Erythroblast (primary cell): ENCODE measurements at regions not wholly inside any gene's neighbourhood (a gene's known extent, or its start where the extent isn't known, plus 50 kb on each side); places are given as distances from the start of the nearest gene placed in this dataset.
A peak's percentile ranks its signal among the peaks of the same experiment; 100 is the strongest.

ENCODE experiments used
- DNase-seq, 2 experiments: peaks; one replicate each; lab custom pipeline; 2025; lab: John Stamatoyannopoulos, UW
- GATA1 ChIP-seq: IDR thresholded peaks from 2 replicates; pipeline ENCODE4 v1.6.1; 2011; ENCODE audit warnings: low read depth, mild to moderate bottlenecking, control low read depth, low read length, moderate library complexity
- POLR2A ChIP-seq: IDR thresholded peaks from 2 replicates; pipeline ENCODE4 v1.6.1; 2011; ENCODE audit warnings: mild to moderate bottlenecking, low read length

- no peak for DNase-seq
- TF ChIP-seq POLR2A: no peak
- TF ChIP-seq GATA1: no peak
Measured at GRCh38 chr12:92047393-92047826, 98.2 kb downstream of the BTG1 start.

- no peak for DNase-seq
- TF ChIP-seq GATA1: no peak
- no peak for TF ChIP-seq POLR2A
Measured at GRCh38 chr12:92046557-92047392, 98.9 kb downstream of the BTG1 start.

GRCh38 chr12:92045852-92046251, 99.8 kb downstream of the BTG1 start:
- DNase-seq: no peak
- TF ChIP-seq POLR2A (no peak), GATA1 (no peak)

- TF ChIP-seq GATA1: no peak
- TF ChIP-seq POLR2A: no peak
- DNase-seq: no peak
Measured at GRCh38 chr12:92044435-92044834, 101.2 kb downstream of the BTG1 start.

GRCh38 chr12:92042791-92043531, 102.7 kb downstream of the BTG1 start:
- TF ChIP-seq POLR2A: no peak
- DNase-seq: no peak

- no peak for TF ChIP-seq GATA1
- no peak for TF ChIP-seq POLR2A
- no peak for DNase-seq
Measured at GRCh38 chr12:92041742-92042141, 103.9 kb downstream of the BTG1 start.

- no peak for DNase-seq
- TF ChIP-seq POLR2A (no peak), GATA1 (no peak)
Measured at GRCh38 chr12:92039046-92039445, 106.6 kb downstream of the BTG1 start.

- no peak for DNase-seq
- TF ChIP-seq POLR2A (no peak), GATA1 (no peak)
Measured at GRCh38 chr12:92038476-92038875, 107.2 kb downstream of the BTG1 start.

GRCh38 chr12:92036771-92037453, 108.7 kb downstream of the BTG1 start:
- peak; percentile 11 to 44 for DNase-seq
- no peak for TF ChIP-seq POLR2A
- TF ChIP-seq GATA1: no peak

- DNase-seq: no peak
- TF ChIP-seq POLR2A: no peak
- no peak for TF ChIP-seq GATA1
Measured at GRCh38 chr12:92036061-92036620, 109.5 kb downstream of the BTG1 start.

GRCh38 chr12:92035477-92035876, 110.2 kb downstream of the BTG1 start:
- DNase-seq: no peak
- no peak for TF ChIP-seq GATA1

GRCh38 chr12:92034858-92035401, 110.7 kb downstream of the BTG1 start:
- no peak for TF ChIP-seq GATA1
- no peak for TF ChIP-seq POLR2A
- peak in 1 of 2 experiments; percentile 5 for DNase-seq

GRCh38 chr12:92034083-92034482, 111.6 kb downstream of the BTG1 start:
- TF ChIP-seq POLR2A: no peak
- DNase-seq: no peak

GRCh38 chr12:92032965-92033364, 112.7 kb downstream of the BTG1 start:
- TF ChIP-seq GATA1: no peak
- no peak for TF ChIP-seq POLR2A
- peak in 1 of 2 experiments; percentile 7 for DNase-seq
